ENCODE measurements at regions not wholly inside any gene's neighbourhood (a gene's known extent, or its start where the extent isn't known, plus 50 kb on each side); places are given as distances from the start of the nearest gene placed in this dataset.
A peak's percentile ranks its signal among the peaks of the same experiment; 100 is the strongest.
"Not testable (repeated sequence)": the region's sequence is repeated elsewhere in the genome, so short reads cannot be mapped to it uniquely, and the experiment has no call there.

DNA sequence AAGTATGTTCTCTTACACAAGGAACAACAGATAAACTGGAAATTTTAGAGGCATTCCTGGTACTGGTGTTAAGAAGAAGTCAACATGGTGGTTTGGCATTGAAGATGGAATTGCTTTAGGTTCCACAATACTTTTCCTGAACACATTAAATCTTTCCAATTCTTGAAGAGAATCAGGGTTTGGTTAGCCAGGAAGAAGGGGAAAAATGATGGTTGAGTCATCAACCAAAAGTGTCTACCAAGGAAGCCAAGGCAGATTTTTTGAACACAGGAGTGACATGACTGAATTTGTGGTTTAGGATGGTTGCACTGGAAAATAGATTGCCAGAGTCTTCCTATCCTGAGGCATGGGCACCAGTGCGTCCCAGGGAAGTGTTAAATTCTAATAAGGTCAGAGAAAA lies 433.4 kb downstream of the TMEM38B start:
- no peak for DNase-seq
- H3K9me3 Mint-ChIP-seq, result peaks cover 0 to 11% (median 4%) of the 10 kb centered on the region in 9 donors
- no peak overlapping the region for H3K4me3 Mint-ChIP-seq
- ATAC-seq, result no peak
- H3K27me3 Mint-ChIP-seq, result peaks cover 0 to 2% (median 0%) of the 10 kb centered on the region in 5 donors
- POLR2A ChIA-PET, result no interaction called here
- H3K27ac Mint-ChIP-seq, result no peak overlapping the region
- peaks cover 0 to 4% (median 0%) of the 10 kb centered on the region in 3 donors for H3K36me3 Mint-ChIP-seq
- H3K4me1 Mint-ChIP-seq, result no peaks in the 10 kb centered on the region

DNA sequence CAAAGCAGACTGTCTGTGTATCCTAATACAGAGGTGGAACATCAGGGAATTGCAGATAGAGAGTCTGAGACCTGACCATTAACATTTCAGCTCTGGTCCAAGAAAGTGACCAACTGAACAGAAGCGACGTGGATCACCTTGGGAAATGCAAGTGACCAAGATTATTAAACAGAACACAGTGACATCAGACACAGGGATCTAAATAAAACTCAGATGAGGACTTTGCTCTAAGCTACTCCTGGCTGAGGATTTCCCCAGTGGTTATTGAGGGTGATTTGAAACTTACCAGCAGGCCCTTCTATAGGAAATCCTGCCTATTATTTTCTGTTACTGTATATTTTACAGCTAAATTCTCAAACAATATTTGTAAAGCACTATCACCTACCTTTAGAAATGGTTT lies 436.0 kb downstream of the TMEM38B start:
- no peaks in the 10 kb centered on the region for H3K4me1 Mint-ChIP-seq
- H3K9me3 Mint-ChIP-seq, result peaks cover 0 to 5% (median 1%) of the 10 kb centered on the region in 9 donors
- ATAC-seq, result no peak
- no peak overlapping the region for H3K4me3 Mint-ChIP-seq
- DNase-seq, result no peak
- no peaks in the 10 kb centered on the region for H3K36me3 Mint-ChIP-seq
- H3K27ac Mint-ChIP-seq, result no peak overlapping the region
- POLR2A ChIA-PET, result no interaction called here
- H3K27me3 Mint-ChIP-seq, result peaks cover 0 to 1% (median 0%) of the 10 kb centered on the region in 5 donors

DNA sequence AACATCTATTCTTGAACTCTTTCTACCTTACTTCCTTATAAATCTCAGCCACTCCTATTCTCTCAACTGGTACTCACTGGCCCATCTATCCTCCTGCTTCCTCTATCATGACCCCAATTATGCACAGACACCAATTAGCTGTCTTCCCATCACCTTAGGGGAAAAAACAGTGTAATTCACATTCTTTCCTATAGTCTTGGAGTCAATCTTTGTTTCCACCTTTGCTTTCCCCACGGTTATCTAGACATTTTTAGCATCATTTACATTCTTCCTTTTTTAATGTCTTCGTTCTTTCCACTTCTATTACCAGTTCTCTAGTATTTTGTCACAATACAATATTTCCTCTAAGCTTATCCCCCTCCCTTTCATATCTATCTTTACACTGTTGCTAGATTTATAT lies 449.4 kb downstream of the TMEM38B start:
- H3K4me1 Mint-ChIP-seq, result no peaks in the 10 kb centered on the region
- no peaks in the 10 kb centered on the region for H3K36me3 Mint-ChIP-seq
- peaks cover 0 to 1% (median 0%) of the 10 kb centered on the region in 5 donors for H3K27me3 Mint-ChIP-seq
- POLR2A ChIA-PET, result no interaction called here
- H3K9me3 Mint-ChIP-seq, result peaks cover 0 to 16% (median 0%) of the 10 kb centered on the region in 9 donors
- H3K27ac Mint-ChIP-seq, result no peak overlapping the region
- no peak for DNase-seq
- H3K4me3 Mint-ChIP-seq, result no peak overlapping the region
- no peak for ATAC-seq

DNA sequence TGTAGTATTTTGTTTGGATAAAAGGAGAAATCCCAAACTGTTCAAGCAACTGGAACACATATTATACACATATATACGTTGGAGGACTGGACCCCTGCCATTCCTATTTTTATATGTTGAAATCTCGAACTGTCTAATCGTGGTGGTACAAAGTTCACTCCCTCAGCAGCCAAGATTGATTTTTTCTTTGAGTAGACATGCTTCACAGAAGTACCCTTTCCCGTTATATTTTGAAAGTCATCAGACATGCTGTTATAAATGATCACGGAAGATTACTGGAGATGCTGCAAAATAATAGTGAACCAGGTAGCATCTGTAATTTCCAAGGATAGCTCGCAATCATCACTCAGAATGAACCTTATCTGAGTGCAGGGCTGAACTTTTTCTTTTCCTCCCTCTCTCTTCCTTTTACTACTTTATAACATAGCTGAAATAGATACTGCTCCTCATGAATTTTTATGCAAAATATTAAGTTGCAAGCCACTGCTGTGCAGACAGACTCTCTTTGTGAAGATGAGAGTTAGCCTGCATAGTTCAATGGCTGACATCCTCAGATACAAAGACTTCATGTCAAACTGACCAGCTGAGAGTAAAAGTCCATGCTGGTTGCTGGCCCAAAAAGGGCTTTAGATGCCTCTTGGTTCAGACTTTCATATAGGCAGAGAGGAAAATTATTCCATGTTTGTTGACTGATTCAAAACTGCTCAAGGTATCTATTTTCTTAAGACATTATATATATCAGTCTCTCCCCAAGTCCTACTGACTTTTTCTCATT lies 451.9 kb downstream of the TMEM38B start:
- POLR2A ChIA-PET, result no interaction called here
- H3K27me3 Mint-ChIP-seq, result peaks cover 0 to 1% (median 0%) of the 10 kb centered on the region in 5 donors
- ATAC-seq (no peak), DNase-seq (no peak)
- H3K9me3 Mint-ChIP-seq, result peaks cover 0 to 16% (median under 1%) of the 10 kb centered on the region in 9 donors
- no peak overlapping the region for H3K27ac Mint-ChIP-seq
- H3K36me3 Mint-ChIP-seq, result no peaks in the 10 kb centered on the region
- H3K4me1 Mint-ChIP-seq, result no peaks in the 10 kb centered on the region
- H3K4me3 Mint-ChIP-seq, result no peak overlapping the region

DNA sequence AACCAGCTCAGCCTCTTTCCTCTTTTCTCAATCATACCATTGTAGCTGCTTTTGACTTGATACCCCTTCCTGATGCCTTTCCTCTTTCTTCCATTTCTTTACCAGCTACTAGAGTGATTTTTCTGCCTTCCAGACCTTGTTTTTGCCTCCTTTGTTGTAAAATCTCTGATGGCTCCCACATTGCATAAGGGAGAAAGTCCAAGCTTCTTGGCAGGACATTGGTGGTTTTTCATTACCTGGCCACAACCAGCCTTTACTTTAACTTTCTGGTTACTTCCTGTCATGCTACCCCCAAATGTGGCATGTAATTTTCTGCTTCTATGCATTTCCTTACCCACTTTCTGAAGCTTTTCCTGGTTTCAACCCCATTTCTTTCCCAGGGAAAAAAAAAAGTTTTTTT lies 452.5 kb downstream of the TMEM38B start:
- peaks cover 0 to under 1% (median 0%) of the 10 kb centered on the region in 5 donors for H3K27me3 Mint-ChIP-seq
- no peak overlapping the region for H3K4me3 Mint-ChIP-seq
- H3K36me3 Mint-ChIP-seq, result no peaks in the 10 kb centered on the region
- POLR2A ChIA-PET, result no interaction called here
- DNase-seq (no peak), ATAC-seq (no peak)
- no peak overlapping the region for H3K27ac Mint-ChIP-seq
- H3K9me3 Mint-ChIP-seq, result peaks cover 0 to 19% (median 4%) of the 10 kb centered on the region in 9 donors
- H3K4me1 Mint-ChIP-seq, result no peaks in the 10 kb centered on the region

DNA sequence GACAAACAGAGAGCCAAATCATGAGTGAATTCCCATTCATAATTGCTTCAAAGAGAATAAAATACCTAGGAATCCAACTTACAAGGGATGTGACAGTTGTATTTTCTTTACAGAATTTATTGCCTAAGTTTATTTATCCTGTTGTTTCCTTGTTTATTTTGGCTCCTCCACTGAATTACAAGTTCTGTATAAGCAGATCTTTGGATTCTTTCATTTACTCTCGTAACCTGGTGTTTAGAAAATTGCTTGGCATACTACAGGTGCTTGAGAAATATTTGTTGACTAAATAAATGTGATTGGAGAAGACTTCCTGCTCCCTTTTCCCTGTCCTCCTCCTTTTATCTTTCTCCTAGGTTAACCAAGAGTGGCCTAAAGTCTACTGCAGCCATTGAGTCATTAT lies 455.6 kb downstream of the TMEM38B start:
- Mint-ChIP-seq H3K27me3 (no peaks in the 10 kb centered on the region), H3K36me3 (no peaks in the 10 kb centered on the region), H3K9me3 (peaks cover 0 to 19% (median 0%) of the 10 kb centered on the region in 9 donors), H3K4me1 (no peaks in the 10 kb centered on the region), H3K27ac (no peak overlapping the region), H3K4me3 (no peak overlapping the region)
- DNase-seq, result no peak
- POLR2A ChIA-PET, result no interaction called here
- no peak for ATAC-seq

DNA sequence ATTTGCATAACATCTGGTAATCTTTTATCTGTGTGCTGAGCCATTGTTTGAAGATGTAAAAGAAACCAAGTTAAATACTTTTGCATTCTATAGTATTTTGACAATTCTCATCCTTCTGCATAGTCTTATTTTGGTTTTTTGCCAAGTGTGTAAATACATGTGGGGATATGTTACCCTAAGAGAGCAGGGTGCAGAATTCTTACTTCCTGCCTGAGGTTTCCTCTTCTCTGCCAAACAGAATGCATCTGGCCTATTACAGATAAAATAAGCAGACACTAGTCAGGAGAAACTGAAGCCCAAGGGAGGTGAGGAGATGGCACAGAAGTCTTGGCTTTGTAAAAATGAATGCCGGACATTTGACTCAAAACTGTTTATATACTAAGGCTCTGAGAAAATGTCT lies 462.1 kb downstream of the TMEM38B start:
- POLR2A ChIA-PET, result no interaction called here
- DNase-seq, result no peak
- H3K4me3 Mint-ChIP-seq, result no peak overlapping the region
- no peak for ATAC-seq
- H3K27ac Mint-ChIP-seq, result no peak overlapping the region
- peaks cover 0 to 24% (median 3%) of the 10 kb centered on the region in 9 donors for H3K9me3 Mint-ChIP-seq
- peaks cover 0 to 17% (median 0%) of the 10 kb centered on the region in 4 donors for H3K4me1 Mint-ChIP-seq
- no peaks in the 10 kb centered on the region for H3K36me3 Mint-ChIP-seq
- H3K27me3 Mint-ChIP-seq, result no peaks in the 10 kb centered on the region

DNA sequence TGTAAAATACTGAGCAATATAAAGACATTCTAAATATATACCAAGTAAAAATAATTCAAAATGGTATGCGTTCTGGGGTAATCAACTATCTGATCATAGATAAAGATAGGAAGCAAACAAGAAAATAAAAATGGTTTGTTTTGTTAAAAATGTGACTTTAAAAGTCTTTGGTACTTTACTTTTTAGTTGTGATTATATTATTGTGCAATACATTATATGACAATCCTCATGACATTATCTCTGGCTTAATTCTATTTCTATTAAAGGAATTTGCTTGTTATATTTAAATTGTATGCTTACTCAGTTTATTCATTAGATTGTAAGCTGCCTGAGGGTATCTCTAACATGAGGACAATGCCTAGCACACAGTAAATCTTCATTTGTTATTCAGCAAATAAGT lies 477.9 kb downstream of the TMEM38B start:
- Mint-ChIP-seq H3K4me1 (no peaks in the 10 kb centered on the region), H3K27me3 (peaks cover 0 to 3% (median 0%) of the 10 kb centered on the region in 5 donors), H3K9me3 (peaks cover 6 to 15% (median 10%) of the 10 kb centered on the region in 9 donors), H3K36me3 (no peaks in the 10 kb centered on the region), H3K4me3 (no peak overlapping the region), H3K27ac (no peak overlapping the region)
- POLR2A ChIA-PET, result no interaction called here
- DNase-seq, result no peak
- no peak for ATAC-seq

DNA sequence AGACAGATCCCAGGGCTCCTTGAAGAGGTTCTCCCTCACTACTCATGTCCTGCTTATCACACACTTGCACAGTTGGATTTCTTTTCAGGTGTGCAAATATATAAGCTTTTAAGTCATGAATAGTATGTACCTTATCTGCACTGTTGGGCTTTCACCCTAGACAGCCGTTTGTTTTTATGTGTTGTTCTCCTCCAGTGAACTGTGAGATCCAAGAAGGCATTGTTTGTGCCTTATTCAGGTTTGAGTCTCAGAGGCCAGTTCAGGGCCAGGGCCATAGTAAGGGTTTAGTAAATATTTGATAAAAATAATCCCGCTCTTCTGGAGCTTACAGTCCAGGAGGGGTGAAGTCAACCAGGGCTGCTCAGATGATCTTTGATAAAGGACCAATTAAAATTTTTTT lies 480.0 kb downstream of the TMEM38B start:
- H3K27ac Mint-ChIP-seq, result no peak overlapping the region
- H3K27me3 Mint-ChIP-seq, result peaks cover 0 to 3% (median 0%) of the 10 kb centered on the region in 5 donors

DNA sequence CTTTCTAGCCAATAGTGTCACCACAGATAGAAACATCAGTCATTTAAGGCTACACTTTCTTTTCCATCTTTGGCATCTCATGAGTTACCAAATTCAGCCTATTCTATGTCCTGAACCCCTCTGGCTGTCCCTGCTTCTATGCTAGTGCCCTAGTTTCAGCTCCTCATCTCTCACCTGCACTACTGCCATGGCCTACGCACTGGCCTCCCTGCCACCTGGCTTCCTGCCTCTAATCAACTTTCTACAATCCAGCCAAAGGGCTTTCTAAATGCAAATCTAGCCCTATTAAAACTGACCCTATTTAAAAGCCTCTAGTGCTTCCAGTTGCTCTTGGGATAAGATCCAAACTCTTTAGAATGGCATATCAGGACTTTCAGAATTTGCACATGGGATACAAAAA lies 482.9 kb downstream of the TMEM38B start:
- H3K9me3 Mint-ChIP-seq, result peaks cover 0 to 12% (median 3%) of the 10 kb centered on the region in 9 donors
- H3K4me3 Mint-ChIP-seq, result no peak overlapping the region
- H3K36me3 Mint-ChIP-seq, result no peaks in the 10 kb centered on the region
- no peak for ATAC-seq
- no peak for DNase-seq
- peak overlapping the region in 1 of 10 donors; percentile 23 for H3K27ac Mint-ChIP-seq
- H3K4me1 Mint-ChIP-seq, result no peaks in the 10 kb centered on the region
- POLR2A ChIA-PET, result no interaction called here
- H3K27me3 Mint-ChIP-seq, result no peaks in the 10 kb centered on the region

More for the DNA sequence above, 480.0 kb downstream of the TMEM38B start:
- H3K4me1 Mint-ChIP-seq, result no peaks in the 10 kb centered on the region
- ATAC-seq (no peak), DNase-seq (no peak)
- POLR2A ChIA-PET, result no interaction called here
- H3K9me3 Mint-ChIP-seq, result peaks cover 6 to 13% (median 9%) of the 10 kb centered on the region in 9 donors
- H3K4me3 Mint-ChIP-seq, result no peak overlapping the region
- H3K36me3 Mint-ChIP-seq, result no peaks in the 10 kb centered on the region

DNA sequence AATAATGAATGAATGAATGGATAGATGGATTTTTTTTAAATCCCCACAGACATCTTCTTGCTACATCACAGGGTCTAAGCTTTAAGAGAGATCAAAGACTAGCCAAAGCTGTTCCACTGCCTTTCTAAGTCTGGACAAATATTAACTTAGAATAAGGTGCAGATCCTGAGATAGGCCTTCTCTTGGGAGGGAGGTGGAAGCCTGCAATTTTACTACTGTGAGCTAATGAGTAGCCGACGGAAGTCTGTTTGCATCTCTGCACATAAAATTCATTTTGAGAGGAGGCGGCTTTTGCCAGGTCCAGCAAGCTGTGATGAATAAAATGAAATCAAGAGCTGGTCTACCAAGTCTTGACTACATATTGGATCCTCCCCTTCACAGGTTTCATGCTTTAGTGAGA lies 484.9 kb downstream of the TMEM38B start:
- H3K4me3 Mint-ChIP-seq, result no peak overlapping the region
- POLR2A ChIA-PET, result no interaction called here
- H3K36me3 Mint-ChIP-seq, result no peaks in the 10 kb centered on the region
- H3K27ac Mint-ChIP-seq, result no peak overlapping the region
- H3K9me3 Mint-ChIP-seq, result peaks cover 0 to 12% (median 3%) of the 10 kb centered on the region in 9 donors
- no peak for ATAC-seq
- H3K4me1 Mint-ChIP-seq, result no peaks in the 10 kb centered on the region
- DNase-seq, result no peak
- no peaks in the 10 kb centered on the region for H3K27me3 Mint-ChIP-seq

DNA sequence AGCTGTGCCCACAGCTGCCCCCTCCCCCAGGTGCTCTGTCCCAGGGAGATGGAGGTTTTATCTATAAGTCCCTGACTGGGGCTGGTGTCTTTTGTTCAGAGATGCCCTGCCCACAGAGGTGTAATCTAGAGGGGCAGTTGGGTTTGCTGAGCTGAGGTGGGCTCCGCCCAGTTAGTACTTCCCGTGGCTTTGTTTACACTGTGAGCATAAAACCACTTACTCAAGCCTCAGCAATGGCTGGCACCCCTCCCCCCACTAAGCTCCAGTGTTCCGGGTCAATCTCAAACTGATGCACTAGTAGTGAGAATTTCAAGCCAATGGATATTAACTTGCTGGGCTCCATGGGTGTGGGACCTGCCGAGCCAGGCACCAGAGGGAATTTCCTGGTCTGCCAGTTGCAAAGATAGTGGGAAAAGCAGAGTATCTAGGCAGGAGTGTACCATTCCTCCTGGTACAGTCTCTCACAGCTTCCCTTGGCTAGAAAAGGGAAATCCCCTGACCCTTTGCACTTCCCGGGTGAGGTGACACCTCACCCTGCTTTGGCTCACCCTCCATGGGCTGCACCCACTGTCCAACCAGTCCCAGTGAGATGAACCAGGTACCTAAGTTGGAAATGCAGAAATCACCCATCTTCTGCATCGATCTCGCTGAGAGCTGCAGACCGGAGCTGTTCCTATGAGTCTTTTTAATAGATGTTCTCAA lies 509.6 kb downstream of the TMEM38B start:
- H3K27ac Mint-ChIP-seq, ATAC-seq, H3K4me1 Mint-ChIP-seq, POLR2A ChIA-PET, H3K4me3 Mint-ChIP-seq, H3K27me3 Mint-ChIP-seq: not testable (repeated sequence)
- H3K9me3 Mint-ChIP-seq, result peaks cover 20 to 66% (median 42%) of the 10 kb centered on the region in 9 donors
- peaks cover 0 to 33% (median 0%) of the 10 kb centered on the region in 3 donors for H3K36me3 Mint-ChIP-seq
- peak in 1 of 10 donors; percentile 59 for DNase-seq

DNA sequence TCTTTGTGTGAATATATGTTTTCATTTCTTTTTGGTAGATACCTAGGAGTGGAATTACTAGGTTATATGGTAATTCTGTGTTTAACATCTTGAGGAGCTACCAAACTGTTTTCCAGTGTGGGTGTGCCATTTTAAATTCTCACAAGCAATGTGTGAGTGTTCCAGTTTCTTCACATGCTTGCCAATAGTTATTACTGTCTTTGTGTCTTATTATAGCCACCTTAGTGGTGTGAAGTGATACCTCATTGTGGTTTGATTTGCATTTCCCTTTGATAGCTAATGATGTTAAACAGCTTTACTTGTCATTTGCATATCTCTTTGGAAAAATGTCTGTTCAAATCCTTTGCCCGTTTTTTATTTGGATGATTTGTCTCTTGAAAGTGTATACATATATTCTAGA lies 513.0 kb downstream of the TMEM38B start:
- H3K9me3 Mint-ChIP-seq, result peaks cover 18 to 44% (median 30%) of the 10 kb centered on the region in 9 donors
- H3K36me3 Mint-ChIP-seq, result peaks cover 0 to 19% (median 0%) of the 10 kb centered on the region in 3 donors
- no peak overlapping the region for H3K4me3 Mint-ChIP-seq
- H3K27me3 Mint-ChIP-seq, result peaks cover 0 to 5% (median 0%) of the 10 kb centered on the region in 5 donors
- no peak overlapping the region for H3K27ac Mint-ChIP-seq
- DNase-seq (no peak), ATAC-seq (no peak)
- peaks cover 0 to 4% (median 0%) of the 10 kb centered on the region in 4 donors for H3K4me1 Mint-ChIP-seq
- POLR2A ChIA-PET, result no interaction called here

All from naive thymus-derived CD8-positive, alpha-beta T cell (primary cell).